ENCODE measurements at regions not wholly inside any gene's neighbourhood (a gene's known extent, or its start where the extent isn't known, plus 50 kb on each side); places are given as distances from the start of the nearest gene placed in this dataset.

- H3K9ac ChIP-seq (ENCODE audit: control insufficient read depth, insufficient read depth, low read length), result no peak overlapping the region
- intact Hi-C loops (cut with micrococcal nuclease; ENCODE audit: unreplicated experiment) (loop anchor here (10.0 kb wide), 1 partner anchor 394 kb away; the partner anchor contains the start of gene CALCRL), in situ Hi-C loops (cut with MboI) (no loop called here)
- ATAC-seq (peak; percentile 45; the same call in 1 of the 3 replicates), FAIRE-seq (no peak), DNase-seq (ENCODE audit: low read depth, low spot score) (no peak)
- H3K79me2 ChIP-seq (ENCODE audit: control insufficient read depth, insufficient read depth, low read length), result no peaks in the 10 kb centered on the region
- H3K9me3 ChIP-seq (replicated peaks; ENCODE audit: control insufficient read depth, insufficient read depth, low read length), result no peaks in the 10 kb centered on the region
- H3K27ac ChIP-seq (ENCODE audit: control insufficient read depth, insufficient read depth), result no peak overlapping the region
- ChIA-PET SMC1A (ENCODE audit: uncharacterized antibody, unreplicated experiment) (interaction anchor here (0.7 to 1.5 kb wide), 6 partner anchors 13 to 190 kb away, joined by 3 to 6 read pairs (median 3); no protein-coding TSS in a partner anchor), POLR2A (no interaction called here), RAD21 (ENCODE audit: unreplicated experiment) (interaction anchor here (1.2 kb wide), 1 partner anchor 203 kb away, joined by 3 read pairs; no protein-coding TSS in a partner anchor), CTCF (no interaction called here)
- no peaks in the 10 kb centered on the region for H3K36me3 ChIP-seq (ENCODE audit: control insufficient read depth in 2 of 2, insufficient read depth in 2 of 2, low read length in 1 of 2)
- WGBS (ENCODE audit: insufficient coverage, insufficient replicate concordance, low lambda C conversion rate, missing lambda C conversion rate), result 62% methylated on average over 4 of the region's 4 CpGs
- H3K4me1 ChIP-seq (ENCODE audit: control insufficient read depth, insufficient read depth, low read length), result no peaks in the 10 kb centered on the region
- H4K20me1 ChIP-seq (ENCODE audit: control insufficient read depth, insufficient read depth), result no peaks in the 10 kb centered on the region
- H3K4me3 ChIP-seq, result no peak overlapping the region; the same call in 1 of the 2 replicates
- no TSS peak for BruUV-seq (replicated peaks)
- H3K27me3 ChIP-seq (replicated peaks in 1 of 2; ENCODE audit: control insufficient read depth in 2 of 2, insufficient read depth in 2 of 2, low read length in 1 of 2), result no peaks in the 10 kb centered on the region; a peak in 2 of 4 replicates
- TF ChIP-seq PBX3 (IDR thresholded peaks at IDR 0.05; ENCODE audit: insufficient replicate concordance, low read depth, low read length) (no peak), POLR2AphosphoS2 (IDR thresholded peaks at IDR 0.05; ENCODE audit: low read depth, low read length) (no peak), SPI1 (IDR thresholded peaks at IDR 0.05; ENCODE audit: borderline replicate concordance, insufficient read depth, low read depth, low read length) (peak; percentile 70), ATF7 (IDR thresholded peaks at IDR 0.05; ENCODE audit: low read depth) (peak; percentile 57)
- no peak overlapping the region for H2AFZ ChIP-seq (ENCODE audit: control insufficient read depth, low read depth, low read length)
- no peak overlapping the region for H3K4me2 ChIP-seq (ENCODE audit: control insufficient read depth, insufficient read depth)
Measured at GRCh38 chr2:187050409-187050998, 201.5 kb upstream of the ZSWIM2 start.

GRCh38 chr2:187037310-187037709 is 188.3 kb upstream of the ZSWIM2 start:
- Histone ChIP-seq H3K4me3 (no peak overlapping the region), H3K27ac (ENCODE audit: control insufficient read depth, insufficient read depth) (no peak overlapping the region), H3K9ac (ENCODE audit: control insufficient read depth, insufficient read depth, low read length) (no peak overlapping the region), H3K9me3 (replicated peaks; ENCODE audit: control insufficient read depth, insufficient read depth, low read length) (no peaks in the 10 kb centered on the region), H3K27me3 (replicated peaks in 1 of 2; ENCODE audit: control insufficient read depth in 2 of 2, insufficient read depth in 2 of 2, low read length in 1 of 2) (no peaks in the 10 kb centered on the region), H3K79me2 (ENCODE audit: control insufficient read depth, insufficient read depth, low read length) (no peaks in the 10 kb centered on the region), H3K4me1 (ENCODE audit: control insufficient read depth, insufficient read depth, low read length) (no peaks in the 10 kb centered on the region), H4K20me1 (ENCODE audit: control insufficient read depth, insufficient read depth) (no peaks in the 10 kb centered on the region), H3K4me2 (ENCODE audit: control insufficient read depth, insufficient read depth) (no peak overlapping the region), H3K36me3 (ENCODE audit: control insufficient read depth in 2 of 2, insufficient read depth in 2 of 2, low read length in 1 of 2) (no peaks in the 10 kb centered on the region), H2AFZ (ENCODE audit: control insufficient read depth, low read depth, low read length) (no peak overlapping the region)
- FAIRE-seq (no peak), DNase-seq (ENCODE audit: low read depth, low spot score) (no peak), ATAC-seq (no peak)
- intact Hi-C loops (cut with micrococcal nuclease; ENCODE audit: unreplicated experiment), result no loop called here
- ChIA-PET POLR2A (no interaction called here), CTCF (no interaction called here), SMC1A (ENCODE audit: uncharacterized antibody, unreplicated experiment) (interaction anchor here (0.6 to 2.0 kb wide), 2 partner anchors 14 to 430 kb away, joined by 3 to 6 read pairs; no protein-coding TSS in a partner anchor), RAD21 (ENCODE audit: unreplicated experiment) (no interaction called here)
- in situ Hi-C loops (cut with MboI), result no loop called here
- BruUV-seq (replicated peaks), result no TSS peak
- TF ChIP-seq SUZ12 (IDR thresholded peaks at IDR 0.05; ENCODE audit: unreplicated experiment), result no peak
- no peak for TF ChIP-seq ATF7 (IDR thresholded peaks at IDR 0.05; ENCODE audit: low read depth)
- TF ChIP-seq REST (IDR thresholded peaks at IDR 0.05; ENCODE audit: low read depth, low read length), result no peak
- no peak for TF ChIP-seq IRF5 (IDR thresholded peaks at IDR 0.05; ENCODE audit: borderline replicate concordance)
- TF ChIP-seq PBX3 (IDR thresholded peaks at IDR 0.05; ENCODE audit: insufficient replicate concordance, low read depth, low read length), result no peak
- no peak for TF ChIP-seq SMAD5 (IDR thresholded peaks at IDR 0.05; ENCODE audit: low read depth)
- no peak for TF ChIP-seq JUNB (IDR thresholded peaks at IDR 0.05)

Measured in GM12878 (cell line).